ENCODE measurements at regions not wholly inside any gene's neighbourhood (a gene's known extent, or its start where the extent isn't known, plus 50 kb on each side); places are given as distances from the start of the nearest gene placed in this dataset.

DNA sequence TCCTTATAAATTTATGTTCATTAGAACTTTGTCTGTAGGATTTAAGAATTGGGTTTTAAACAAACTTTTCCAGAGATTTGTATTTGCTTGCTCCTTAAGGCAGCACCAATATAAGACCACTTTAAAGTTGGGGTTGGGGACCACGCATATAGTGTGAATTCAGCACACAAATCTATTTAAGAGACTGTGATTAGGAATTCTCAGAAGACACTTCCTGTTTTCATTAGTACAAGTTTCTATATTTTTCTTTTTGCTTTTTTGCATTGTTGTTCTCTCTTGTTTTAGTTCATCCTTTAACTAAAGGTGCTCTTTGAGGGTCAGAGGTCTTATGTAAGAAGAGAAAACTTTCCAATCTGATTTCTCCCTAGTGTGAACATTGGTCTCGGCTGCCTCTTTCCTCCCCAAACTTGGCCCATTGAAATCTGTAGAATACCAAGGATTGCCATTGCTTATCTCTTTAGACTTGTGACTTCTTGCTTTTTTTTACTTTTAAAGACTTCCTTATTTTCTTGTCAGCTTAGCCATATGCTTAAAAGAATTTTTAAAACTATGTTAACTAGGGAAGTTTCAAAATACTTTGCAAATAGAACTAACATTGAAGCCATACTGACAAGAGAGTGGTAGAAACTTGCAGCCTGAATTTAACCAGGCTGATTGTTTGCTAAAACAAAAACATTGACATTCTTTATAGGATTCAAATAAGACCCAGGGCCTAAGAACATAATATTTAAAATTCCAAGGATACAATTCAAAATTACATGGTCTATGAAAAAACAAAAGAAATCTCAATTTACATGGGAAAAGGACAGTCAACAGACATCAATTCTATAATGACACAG is 264.1 kb upstream of the FN1 start:
- no peak overlapping the region for H3K27ac ChIP-seq (replicated peaks)
- H3K4me3 ChIP-seq (replicated peaks; ENCODE audit: insufficient read depth, low read length), result no peak overlapping the region
- DNase-seq (ENCODE audit: low read depth in 1 of 2, low spot score in 1 of 2), result no peak
- TF ChIP-seq, protein P1, sequence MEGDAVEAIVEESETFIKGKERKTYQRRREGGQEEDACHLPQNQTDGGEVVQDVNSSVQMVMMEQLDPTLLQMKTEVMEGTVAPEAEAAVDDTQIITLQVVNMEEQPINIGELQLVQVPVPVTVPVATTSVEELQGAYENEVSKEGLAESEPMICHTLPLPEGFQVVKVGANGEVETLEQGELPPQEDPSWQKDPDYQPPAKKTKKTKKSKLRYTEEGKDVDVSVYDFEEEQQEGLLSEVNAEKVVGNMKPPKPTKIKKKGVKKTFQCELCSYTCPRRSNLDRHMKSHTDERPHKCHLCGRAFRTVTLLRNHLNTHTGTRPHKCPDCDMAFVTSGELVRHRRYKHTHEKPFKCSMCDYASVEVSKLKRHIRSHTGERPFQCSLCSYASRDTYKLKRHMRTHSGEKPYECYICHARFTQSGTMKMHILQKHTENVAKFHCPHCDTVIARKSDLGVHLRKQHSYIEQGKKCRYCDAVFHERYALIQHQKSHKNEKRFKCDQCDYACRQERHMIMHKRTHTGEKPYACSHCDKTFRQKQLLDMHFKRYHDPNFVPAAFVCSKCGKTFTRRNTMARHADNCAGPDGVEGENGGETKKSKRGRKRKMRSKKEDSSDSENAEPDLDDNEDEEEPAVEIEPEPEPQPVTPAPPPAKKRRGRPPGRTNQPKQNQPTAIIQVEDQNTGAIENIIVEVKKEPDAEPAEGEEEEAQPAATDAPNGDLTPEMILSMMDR (IDR thresholded peaks at IDR 0.05; ENCODE audit: insufficient read depth, low read length), result no peak
- TF ChIP-seq SPI1 (IDR thresholded peaks at IDR 0.05; ENCODE audit: borderline replicate concordance, low read depth) (peak; percentile 65), POLR2AphosphoS5 (IDR thresholded peaks at IDR 0.05; ENCODE audit: low read depth) (no peak), GABPA (IDR thresholded peaks at IDR 0.05; ENCODE audit: low read depth) (no peak)
- TF ChIP-seq, protein P2, sequence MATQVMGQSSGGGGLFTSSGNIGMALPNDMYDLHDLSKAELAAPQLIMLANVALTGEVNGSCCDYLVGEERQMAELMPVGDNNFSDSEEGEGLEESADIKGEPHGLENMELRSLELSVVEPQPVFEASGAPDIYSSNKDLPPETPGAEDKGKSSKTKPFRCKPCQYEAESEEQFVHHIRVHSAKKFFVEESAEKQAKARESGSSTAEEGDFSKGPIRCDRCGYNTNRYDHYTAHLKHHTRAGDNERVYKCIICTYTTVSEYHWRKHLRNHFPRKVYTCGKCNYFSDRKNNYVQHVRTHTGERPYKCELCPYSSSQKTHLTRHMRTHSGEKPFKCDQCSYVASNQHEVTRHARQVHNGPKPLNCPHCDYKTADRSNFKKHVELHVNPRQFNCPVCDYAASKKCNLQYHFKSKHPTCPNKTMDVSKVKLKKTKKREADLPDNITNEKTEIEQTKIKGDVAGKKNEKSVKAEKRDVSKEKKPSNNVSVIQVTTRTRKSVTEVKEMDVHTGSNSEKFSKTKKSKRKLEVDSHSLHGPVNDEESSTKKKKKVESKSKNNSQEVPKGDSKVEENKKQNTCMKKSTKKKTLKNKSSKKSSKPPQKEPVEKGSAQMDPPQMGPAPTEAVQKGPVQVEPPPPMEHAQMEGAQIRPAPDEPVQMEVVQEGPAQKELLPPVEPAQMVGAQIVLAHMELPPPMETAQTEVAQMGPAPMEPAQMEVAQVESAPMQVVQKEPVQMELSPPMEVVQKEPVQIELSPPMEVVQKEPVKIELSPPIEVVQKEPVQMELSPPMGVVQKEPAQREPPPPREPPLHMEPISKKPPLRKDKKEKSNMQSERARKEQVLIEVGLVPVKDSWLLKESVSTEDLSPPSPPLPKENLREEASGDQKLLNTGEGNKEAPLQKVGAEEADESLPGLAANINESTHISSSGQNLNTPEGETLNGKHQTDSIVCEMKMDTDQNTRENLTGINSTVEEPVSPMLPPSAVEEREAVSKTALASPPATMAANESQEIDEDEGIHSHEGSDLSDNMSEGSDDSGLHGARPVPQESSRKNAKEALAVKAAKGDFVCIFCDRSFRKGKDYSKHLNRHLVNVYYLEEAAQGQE (IDR thresholded peaks at IDR 0.05; ENCODE audit: insufficient replicate concordance, low read depth), result no peak
- no peaks in the 10 kb centered on the region for H3K27me3 ChIP-seq (ENCODE audit: insufficient read depth, poor library complexity, severe bottlenecking)

DNA sequence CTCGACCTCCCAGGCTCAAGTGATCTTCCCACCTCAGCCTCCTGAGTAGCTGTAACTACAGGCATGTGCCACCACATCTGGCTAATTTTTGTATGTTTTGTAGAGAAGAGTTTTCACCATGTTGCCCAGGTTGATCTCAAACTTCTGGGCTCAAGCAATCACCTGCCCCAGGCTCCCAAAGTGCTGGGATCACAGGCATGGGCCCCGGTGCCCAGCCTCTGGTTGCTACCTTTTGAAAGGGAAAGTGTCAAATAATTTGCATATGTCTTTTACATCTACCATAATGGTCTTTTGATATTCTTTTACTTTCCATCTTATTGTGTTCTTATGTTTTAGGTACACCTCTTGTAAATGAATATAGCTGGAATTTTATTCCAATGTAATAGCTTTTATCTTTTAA is 263.1 kb upstream of the FN1 start:
- no peak for DNase-seq (ENCODE audit: low read depth in 1 of 2, low spot score in 1 of 2)
- no peak overlapping the region for H3K27ac ChIP-seq (replicated peaks)
- H3K27me3 ChIP-seq (ENCODE audit: insufficient read depth, poor library complexity, severe bottlenecking), result no peaks in the 10 kb centered on the region
- TF ChIP-seq, protein P1 (IDR thresholded peaks at IDR 0.05; ENCODE audit: insufficient read depth, low read length), result no peak
- TF ChIP-seq, protein P2 (IDR thresholded peaks at IDR 0.05; ENCODE audit: insufficient replicate concordance, low read depth), result no peak
- TF ChIP-seq SPI1 (IDR thresholded peaks at IDR 0.05; ENCODE audit: borderline replicate concordance, low read depth) (no peak), POLR2AphosphoS5 (IDR thresholded peaks at IDR 0.05; ENCODE audit: low read depth) (no peak), GABPA (IDR thresholded peaks at IDR 0.05; ENCODE audit: low read depth) (no peak)
- no peak overlapping the region for H3K4me3 ChIP-seq (replicated peaks; ENCODE audit: insufficient read depth, low read length)

DNA sequence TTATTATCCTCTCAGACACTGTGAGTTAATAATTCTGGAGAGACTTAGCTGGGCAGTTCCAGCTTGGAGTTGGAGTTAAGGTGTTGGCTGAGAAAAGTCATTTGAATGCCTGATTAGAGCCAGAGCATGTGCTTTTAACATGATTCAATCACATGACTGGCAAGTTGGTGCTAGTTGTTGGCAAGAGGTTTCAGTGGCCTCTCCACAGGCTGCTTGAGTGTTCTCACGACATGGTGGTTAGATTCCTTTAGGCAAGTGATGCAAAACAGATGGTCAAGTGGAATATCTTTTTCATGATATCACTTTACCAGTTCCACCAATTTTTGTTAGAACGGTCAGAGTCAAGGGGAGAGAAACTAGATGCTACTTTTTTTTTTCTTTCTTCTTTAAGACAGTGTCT is 262.7 kb upstream of the FN1 start:
- Histone ChIP-seq H3K27me3 (ENCODE audit: insufficient read depth, poor library complexity, severe bottlenecking) (no peaks in the 10 kb centered on the region), H3K4me3 (replicated peaks; ENCODE audit: insufficient read depth, low read length) (no peak overlapping the region), H3K27ac (replicated peaks) (no peak overlapping the region)
- TF ChIP-seq, protein P2 (IDR thresholded peaks at IDR 0.05; ENCODE audit: insufficient replicate concordance, low read depth), result no peak
- TF ChIP-seq SPI1 (IDR thresholded peaks at IDR 0.05; ENCODE audit: borderline replicate concordance, low read depth) (no peak), GABPA (IDR thresholded peaks at IDR 0.05; ENCODE audit: low read depth) (no peak), POLR2AphosphoS5 (IDR thresholded peaks at IDR 0.05; ENCODE audit: low read depth) (no peak)
- TF ChIP-seq, protein P1 (IDR thresholded peaks at IDR 0.05; ENCODE audit: insufficient read depth, low read length), result no peak
- no peak for DNase-seq (ENCODE audit: low read depth in 1 of 2, low spot score in 1 of 2)

Data from HL-60 (cell line).